Transverse colon (tissue), 4 donors: ENCODE measurements at regions not wholly inside any gene's neighbourhood (a gene's known extent, or its start where the extent isn't known, plus 50 kb on each side); places are given as distances from the start of the nearest gene placed in this dataset.

Experiments used
- DNase-seq: peaks from one replicate; pipeline ENCODE4 v3.0.0-alpha.2; 2019
- H3K27ac ChIP-seq, 4 donors: fragments of 200-600 bp; sonication (generic); 2 replicates each; pipeline ENCODE4 v1.5.1; 2016 to 2018; ENCODE audit warnings: inconsistent platforms in 4 of 4
- H3K27me3 ChIP-seq: fragments of 200-600 bp; sonication (generic); 2 replicates; pipeline ENCODE4 v1.5.1; 2017; ENCODE audit warnings: inconsistent platforms
- H3K36me3 ChIP-seq, 4 donors: fragments of 200-600 bp; sonication (generic); 2 replicates each; pipeline ENCODE4 v1.5.1; 2017 to 2019; ENCODE audit warnings: inconsistent platforms in 4 of 4
- H3K4me1 ChIP-seq, 4 donors: fragments of 200-600 bp; sonication (generic); 2 replicates each; pipeline ENCODE4 v1.5.1; 2017 to 2020; ENCODE audit warnings: inconsistent platforms in 4 of 4
- H3K4me3 ChIP-seq, 4 donors: fragments of 200-600 bp; sonication (generic); 1 replicate in 1 of 4; 2 replicates in 3 of 4; pipeline versions ENCODE4 v1.5.1 to v1.6.1; 2017 to 2019; ENCODE audit warnings: inconsistent platforms in 4 of 4
- H3K9me3 ChIP-seq, 2 donors: fragments of 200-600 bp; sonication (generic); 2 replicates each; pipeline ENCODE4 v1.5.1; 2017 to 2019; ENCODE audit warnings: inconsistent platforms in 2 of 2
- EP300 ChIP-seq: sonication (generic); formaldehyde crosslinking; IDR thresholded peaks from one replicate; pipeline ENCODE4 v1.6.1; 2017; ENCODE audit warnings: antibody characterized with exemption, low read depth
- POLR2A ChIP-seq: fragments of 450-650 bp; IDR thresholded peaks from one replicate; pipeline ENCODE4 v1.6.1; 2016; ENCODE audit warnings: antibody characterized with exemption, mild to moderate bottlenecking, moderate library complexity
- POLR2AphosphoS5 ChIP-seq, 3 donors: sonication (generic); formaldehyde crosslinking; IDR thresholded peaks; one replicate each; pipeline ENCODE4 v1.6.1; 2016; ENCODE audit warnings: antibody characterized with exemption in 3 of 3
- WGBS, 2 donors: methylation state at CpG; one replicate each; pipeline ENCODE4 v1.1.5; 2018; ENCODE audit warnings: low coverage in 1 of 2; 5-methylcytosine and 5-hydroxymethylcytosine counted together
- in situ Hi-C, 4 donors: fragments of 200-750 bp; cut with MboI; loops; one replicate each; pipeline versions ENCODE4 v1.15.0 to v1.15.1; 2017; ENCODE audit warnings: low sequenced_read_pairs in 3 of 4, low pct_ligation_motif_present in 1 of 4, low pct_unique_long_range_greater_than_20kb in 1 of 4
- intact Hi-C: fragments of 100-400 bp; cut with DNase I; formaldehyde crosslinking; loops from one replicate; pipeline ENCODE4 v1.15.1; 2023; ENCODE audit warnings: low total_unique reads
- TF ChIP-seq, protein P1 (sequence below), 5 experiments: fragments of 200-600 bp in 3 of 5; fragments of 450-650 bp in 2 of 5; sonication (generic) in 3 of 5; IDR thresholded peaks; 1 replicate in 2 of 5; 2 replicates in 3 of 5; pipeline ENCODE4 v1.5.1; 2016 to 2017; ENCODE audit warnings: antibody characterized with exemption in 5 of 5, inconsistent platforms in 3 of 5, mild to moderate bottlenecking in 2 of 5, moderate library complexity in 1 of 5

DNA sequence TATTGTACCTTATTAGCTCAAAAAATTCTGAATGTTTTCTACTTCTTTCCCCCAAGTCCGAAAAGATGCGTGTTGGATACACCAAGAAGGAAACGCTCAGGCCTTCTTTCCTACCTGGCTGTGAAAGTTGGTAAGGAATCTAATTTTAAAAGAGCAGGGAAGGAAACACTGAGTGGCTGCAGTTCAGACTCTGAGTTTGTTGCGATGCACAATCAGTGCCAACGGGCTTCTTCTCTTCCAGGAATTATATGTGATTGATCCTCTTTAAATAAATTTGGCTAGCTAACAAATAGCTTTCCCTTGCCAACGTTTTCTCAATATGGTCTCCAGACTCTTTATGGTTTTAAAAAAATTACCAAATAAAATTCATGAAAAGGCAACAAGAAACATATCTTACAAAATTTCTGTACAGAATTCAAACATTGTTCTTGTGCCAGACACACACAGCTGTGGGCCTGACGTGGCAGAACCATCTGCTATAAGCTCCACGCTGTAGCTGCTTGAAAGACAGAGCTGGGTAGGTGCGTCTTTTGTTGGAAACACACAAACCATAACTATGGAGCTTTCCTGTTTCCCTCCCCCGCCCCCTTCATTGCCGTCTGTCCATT, 493.1 kb downstream of the ZNF608 start:
- in situ Hi-C loops = no loop called here
- H3K9me3 ChIP-seq = no peaks in the 10 kb centered on the region
- H3K4me3 ChIP-seq = no peak overlapping the region
- intact Hi-C loops = no loop called here
- H3K4me1 ChIP-seq = no peaks in the 10 kb centered on the region
- no peaks in the 10 kb centered on the region for H3K36me3 ChIP-seq
- no peak overlapping the region for H3K27ac ChIP-seq
- DNase-seq = no peak
- H3K27me3 ChIP-seq = no peaks in the 10 kb centered on the region
- TF ChIP-seq, protein P1, sequence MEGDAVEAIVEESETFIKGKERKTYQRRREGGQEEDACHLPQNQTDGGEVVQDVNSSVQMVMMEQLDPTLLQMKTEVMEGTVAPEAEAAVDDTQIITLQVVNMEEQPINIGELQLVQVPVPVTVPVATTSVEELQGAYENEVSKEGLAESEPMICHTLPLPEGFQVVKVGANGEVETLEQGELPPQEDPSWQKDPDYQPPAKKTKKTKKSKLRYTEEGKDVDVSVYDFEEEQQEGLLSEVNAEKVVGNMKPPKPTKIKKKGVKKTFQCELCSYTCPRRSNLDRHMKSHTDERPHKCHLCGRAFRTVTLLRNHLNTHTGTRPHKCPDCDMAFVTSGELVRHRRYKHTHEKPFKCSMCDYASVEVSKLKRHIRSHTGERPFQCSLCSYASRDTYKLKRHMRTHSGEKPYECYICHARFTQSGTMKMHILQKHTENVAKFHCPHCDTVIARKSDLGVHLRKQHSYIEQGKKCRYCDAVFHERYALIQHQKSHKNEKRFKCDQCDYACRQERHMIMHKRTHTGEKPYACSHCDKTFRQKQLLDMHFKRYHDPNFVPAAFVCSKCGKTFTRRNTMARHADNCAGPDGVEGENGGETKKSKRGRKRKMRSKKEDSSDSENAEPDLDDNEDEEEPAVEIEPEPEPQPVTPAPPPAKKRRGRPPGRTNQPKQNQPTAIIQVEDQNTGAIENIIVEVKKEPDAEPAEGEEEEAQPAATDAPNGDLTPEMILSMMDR (IDR thresholded peaks at IDR 0.05) = no peak
- TF ChIP-seq EP300 (no peak), POLR2A (no peak), POLR2AphosphoS5 (IDR thresholded peaks at IDR 0.05) (no peak)
- 84 to 85% methylated on average over 10 to 11 of the region's 11 CpGs for WGBS, 2 donors

DNA sequence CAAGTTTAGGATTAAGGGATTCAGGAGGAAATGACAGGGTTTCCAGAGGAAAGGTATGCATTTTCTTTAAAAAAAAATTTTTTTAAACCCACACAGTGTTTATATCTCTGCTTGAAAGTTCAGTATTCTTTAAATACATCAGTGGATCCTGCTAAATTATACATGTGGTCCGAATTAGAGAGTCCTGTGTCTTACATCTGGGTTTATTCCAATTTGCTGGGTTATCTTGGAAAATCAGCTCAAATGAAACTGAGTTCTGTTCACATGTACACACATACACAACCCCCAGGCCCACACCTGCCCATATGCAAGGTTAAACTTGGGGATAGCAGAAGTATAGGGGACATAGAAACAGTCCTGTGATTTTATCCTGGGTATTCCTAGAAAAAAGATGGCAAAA, 493.7 kb downstream of the ZNF608 start:
- Histone ChIP-seq H3K4me1 (no peaks in the 10 kb centered on the region), H3K27me3 (no peaks in the 10 kb centered on the region), H3K36me3 (no peaks in the 10 kb centered on the region), H3K27ac (no peak overlapping the region), H3K9me3 (no peaks in the 10 kb centered on the region), H3K4me3 (no peak overlapping the region)
- 70 to 76% methylated on average over 1 of the region's 1 CpG for WGBS, 2 donors
- intact Hi-C loops (no loop called here), in situ Hi-C loops (no loop called here)
- no peak for DNase-seq
- TF ChIP-seq EP300 = no peak
- TF ChIP-seq, protein P1 (IDR thresholded peaks at IDR 0.05) = no peak
- TF ChIP-seq POLR2A = no peak
- TF ChIP-seq POLR2AphosphoS5 (IDR thresholded peaks at IDR 0.05) = no peak

DNA sequence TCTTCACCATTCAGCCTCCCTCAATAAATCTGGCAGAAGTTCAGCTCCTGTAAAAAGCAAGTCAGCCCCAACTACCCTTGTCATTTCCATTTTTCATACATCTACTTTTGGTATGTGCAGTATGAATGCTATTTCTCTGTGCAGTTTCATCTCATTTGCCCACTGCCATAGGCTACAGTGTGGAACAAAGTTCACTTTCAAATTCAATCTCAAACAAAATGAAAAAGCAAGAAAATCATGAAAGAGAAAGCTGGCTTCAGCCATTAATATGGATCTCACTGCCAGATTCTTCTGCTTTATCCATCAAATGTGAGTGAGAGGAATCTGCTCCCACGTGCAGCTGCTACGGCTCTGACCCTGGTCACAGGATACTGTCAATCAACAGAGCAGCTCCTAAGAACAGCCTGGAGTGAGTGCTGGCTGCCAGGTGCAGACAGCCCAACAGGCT, 494.2 kb downstream of the ZNF608 start:
- Histone ChIP-seq H3K4me1 (no peaks in the 10 kb centered on the region), H3K9me3 (peaks cover 0 to 5% of the 10 kb centered on the region in 2 donors), H3K4me3 (no peak overlapping the region), H3K27ac (no peak overlapping the region), H3K36me3 (no peaks in the 10 kb centered on the region), H3K27me3 (no peaks in the 10 kb centered on the region)
- no peak for DNase-seq
- in situ Hi-C loops (no loop called here), intact Hi-C loops (no loop called here)
- TF ChIP-seq POLR2A (no peak), EP300 (no peak), POLR2AphosphoS5 (IDR thresholded peaks at IDR 0.05) (no peak)
- TF ChIP-seq, protein P1 (IDR thresholded peaks at IDR 0.05) = no peak
- WGBS, 2 donors = 41 to 47% methylated on average over 2 of the region's 2 CpGs

DNA sequence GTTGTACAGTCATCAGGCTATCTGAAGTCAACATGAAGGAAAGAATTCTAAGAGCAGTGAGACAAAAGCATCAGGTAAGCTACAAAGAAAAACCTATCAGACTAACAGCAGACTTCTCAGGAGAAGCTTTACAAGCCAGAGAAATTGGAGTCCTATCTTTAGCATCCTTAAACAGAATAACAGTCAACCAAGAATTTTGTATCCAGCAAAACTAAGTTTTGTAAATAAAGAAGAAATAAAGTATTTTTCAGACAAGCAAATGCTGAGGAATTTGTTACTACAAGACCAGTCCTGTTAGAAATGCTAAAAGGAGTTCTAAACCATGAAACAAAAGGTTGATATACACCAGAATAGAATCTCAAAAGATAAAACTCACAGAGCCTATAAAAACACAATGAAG, 501.2 kb downstream of the ZNF608 start:
- DNase-seq = no peak
- H3K27me3 ChIP-seq = no peaks in the 10 kb centered on the region
- no peak overlapping the region for H3K27ac ChIP-seq
- peaks cover 8 to 14% of the 10 kb centered on the region in 2 donors for H3K9me3 ChIP-seq
- intact Hi-C loops (no loop called here), in situ Hi-C loops (no loop called here)
- H3K4me1 ChIP-seq = no peaks in the 10 kb centered on the region
- no peak for TF ChIP-seq POLR2AphosphoS5 (IDR thresholded peaks at IDR 0.05)
- no peak for TF ChIP-seq EP300
- TF ChIP-seq, protein P1 (IDR thresholded peaks at IDR 0.05) = no peak
- TF ChIP-seq POLR2A = no peak
- H3K4me3 ChIP-seq = no peak overlapping the region
- H3K36me3 ChIP-seq = no peaks in the 10 kb centered on the region
